CD4-positive, alpha-beta T cell treated with Interleukin-15 for 1 hour (primary cell): ENCODE measurements at regions not wholly inside any gene's neighbourhood (a gene's known extent, or its start where the extent isn't known, plus 50 kb on each side); places are given as distances from the start of the nearest gene placed in this dataset.

Experiments used
- DNase-seq: peaks from one replicate; pipeline ENCODE4 v3.0.0-alpha.2; 2020

GRCh38 chr2:57534358-57534757, 512.2 kb upstream of the VRK2 start:
- DNase-seq, result no peak

GRCh38 chr2:57536535-57537231, 509.9 kb upstream of the VRK2 start:
- DNase-seq, result no peak

GRCh38 chr2:57539761-57540160, 506.8 kb upstream of the VRK2 start:
- DNase-seq, result no peak

GRCh38 chr2:57542081-57542480, 504.5 kb upstream of the VRK2 start:
- DNase-seq, result no peak

- no peak for DNase-seq
These were observed 503.4 kb upstream of the VRK2 start for GRCh38 chr2:57543211-57543610.

- no peak for DNase-seq
These were observed 502.0 kb upstream of the VRK2 start for GRCh38 chr2:57544624-57545023.

- no peak for DNase-seq
These were observed 500.1 kb upstream of the VRK2 start for GRCh38 chr2:57546478-57546877.

GRCh38 chr2:57549642-57550102, 496.9 kb upstream of the VRK2 start:
- DNase-seq, result no peak

GRCh38 chr2:57550912-57551311, 495.7 kb upstream of the VRK2 start:
- no peak for DNase-seq

GRCh38 chr2:57552885-57553284, 493.7 kb upstream of the VRK2 start:
- no peak for DNase-seq

- no peak for DNase-seq
These were observed 492.3 kb upstream of the VRK2 start for GRCh38 chr2:57554348-57554747.

- DNase-seq, result no peak
These were observed 488.3 kb upstream of the VRK2 start for GRCh38 chr2:57558312-57558711.

- no peak for DNase-seq
These were observed 484.1 kb upstream of the VRK2 start for GRCh38 chr2:57562495-57562894.

GRCh38 chr2:57563015-57563414, 483.6 kb upstream of the VRK2 start:
- no peak for DNase-seq

GRCh38 chr2:57567245-57567644, 479.4 kb upstream of the VRK2 start:
- DNase-seq, result no peak

GRCh38 chr2:57569396-57569795, 477.2 kb upstream of the VRK2 start:
- no peak for DNase-seq

GRCh38 chr2:57570961-57571360, 475.6 kb upstream of the VRK2 start:
- DNase-seq, result no peak

GRCh38 chr2:57575700-57576268, 470.8 kb upstream of the VRK2 start:
- no peak for DNase-seq

- DNase-seq, result no peak
These were observed 469.6 kb upstream of the VRK2 start for GRCh38 chr2:57576983-57577382.

- DNase-seq, result no peak
These were observed 448.7 kb upstream of the VRK2 start for GRCh38 chr2:57597940-57598339.

GRCh38 chr2:57598551-57598950, 448.1 kb upstream of the VRK2 start:
- DNase-seq, result no peak

GRCh38 chr2:57602733-57603132, 443.9 kb upstream of the VRK2 start:
- no peak for DNase-seq

GRCh38 chr2:57614988-57615387, 431.6 kb upstream of the VRK2 start:
- DNase-seq, result no peak

- DNase-seq, result no peak
These were observed 430.6 kb upstream of the VRK2 start for GRCh38 chr2:57615855-57616556.
